ENCODE measurements at regions not wholly inside any gene's neighbourhood (a gene's known extent, or its start where the extent isn't known, plus 50 kb on each side); places are given as distances from the start of the nearest gene placed in this dataset.

DNA sequence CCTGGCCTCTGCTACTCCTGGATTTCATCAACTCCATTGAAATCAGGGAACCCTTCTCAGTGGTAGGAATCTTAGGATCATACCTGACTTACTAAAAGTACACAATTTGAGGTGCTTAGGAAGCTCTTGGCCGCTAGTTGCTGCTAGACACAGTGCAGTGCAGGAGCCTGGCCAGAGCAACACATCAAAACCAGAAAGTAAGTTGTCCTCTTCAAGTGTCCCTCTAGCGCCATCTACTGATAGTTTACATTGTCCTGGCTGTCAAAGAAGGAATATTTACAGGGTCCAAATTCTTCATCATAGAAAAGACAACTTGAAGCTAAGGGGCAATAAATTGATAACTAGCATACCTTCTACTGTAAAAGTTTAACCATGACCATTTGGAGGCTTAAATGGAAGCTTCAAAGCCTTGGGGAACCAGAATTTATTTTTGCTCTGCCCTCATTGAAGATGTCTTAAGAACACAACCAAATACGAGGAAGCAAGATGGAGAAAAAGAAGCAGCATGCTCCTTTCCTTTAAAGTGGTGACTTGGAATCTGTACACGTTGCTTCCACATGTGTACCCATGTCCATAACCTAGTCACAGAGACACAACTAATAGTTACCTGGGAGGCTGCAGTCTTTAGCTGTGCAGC is 889.1 kb upstream of the GCFC2 start:
- H3K27ac ChIP-seq (ENCODE audit: low read depth, low read length): no peak overlapping the region
- H3K9ac ChIP-seq (ENCODE audit: low read length): no peak overlapping the region
- no peaks in the 10 kb centered on the region for H3K9me3 ChIP-seq (ENCODE audit: insufficient read depth, low read length)
- no peaks in the 10 kb centered on the region for H3K79me2 ChIP-seq (ENCODE audit: insufficient read depth, low read length)
- no peaks in the 10 kb centered on the region for H3K36me3 ChIP-seq (ENCODE audit: low read length)
- no peaks in the 10 kb centered on the region for H4K20me1 ChIP-seq (ENCODE audit: low read depth, low read length)
- no peak overlapping the region for H3K4me3 ChIP-seq (ENCODE audit: insufficient read depth, low read length, poor library complexity, severe bottlenecking)
- no peaks in the 10 kb centered on the region for H3K9me2 ChIP-seq (replicated peaks; ENCODE audit: insufficient read depth, low read length)
- H2AFZ ChIP-seq (ENCODE audit: low read depth, low read length, severe bottlenecking): no peak overlapping the region
- no peaks in the 10 kb centered on the region for H3F3A ChIP-seq (ENCODE audit: insufficient read depth)
- H3K27me3 ChIP-seq (ENCODE audit: low read length): no peaks in the 10 kb centered on the region
- TF ChIP-seq, protein P1, sequence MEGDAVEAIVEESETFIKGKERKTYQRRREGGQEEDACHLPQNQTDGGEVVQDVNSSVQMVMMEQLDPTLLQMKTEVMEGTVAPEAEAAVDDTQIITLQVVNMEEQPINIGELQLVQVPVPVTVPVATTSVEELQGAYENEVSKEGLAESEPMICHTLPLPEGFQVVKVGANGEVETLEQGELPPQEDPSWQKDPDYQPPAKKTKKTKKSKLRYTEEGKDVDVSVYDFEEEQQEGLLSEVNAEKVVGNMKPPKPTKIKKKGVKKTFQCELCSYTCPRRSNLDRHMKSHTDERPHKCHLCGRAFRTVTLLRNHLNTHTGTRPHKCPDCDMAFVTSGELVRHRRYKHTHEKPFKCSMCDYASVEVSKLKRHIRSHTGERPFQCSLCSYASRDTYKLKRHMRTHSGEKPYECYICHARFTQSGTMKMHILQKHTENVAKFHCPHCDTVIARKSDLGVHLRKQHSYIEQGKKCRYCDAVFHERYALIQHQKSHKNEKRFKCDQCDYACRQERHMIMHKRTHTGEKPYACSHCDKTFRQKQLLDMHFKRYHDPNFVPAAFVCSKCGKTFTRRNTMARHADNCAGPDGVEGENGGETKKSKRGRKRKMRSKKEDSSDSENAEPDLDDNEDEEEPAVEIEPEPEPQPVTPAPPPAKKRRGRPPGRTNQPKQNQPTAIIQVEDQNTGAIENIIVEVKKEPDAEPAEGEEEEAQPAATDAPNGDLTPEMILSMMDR (IDR thresholded peaks at IDR 0.05; ENCODE audit: insufficient read depth, low read length, poor library complexity, severe bottlenecking): peak; percentile 93
- TF ChIP-seq EZH2phosphoT487 (conservative IDR thresholded peaks at IDR 0.05; ENCODE audit: low read length): no peak
- no peak overlapping the region for H3K4me2 ChIP-seq (ENCODE audit: low read depth, low read length, poor library complexity, severe bottlenecking)

DNA sequence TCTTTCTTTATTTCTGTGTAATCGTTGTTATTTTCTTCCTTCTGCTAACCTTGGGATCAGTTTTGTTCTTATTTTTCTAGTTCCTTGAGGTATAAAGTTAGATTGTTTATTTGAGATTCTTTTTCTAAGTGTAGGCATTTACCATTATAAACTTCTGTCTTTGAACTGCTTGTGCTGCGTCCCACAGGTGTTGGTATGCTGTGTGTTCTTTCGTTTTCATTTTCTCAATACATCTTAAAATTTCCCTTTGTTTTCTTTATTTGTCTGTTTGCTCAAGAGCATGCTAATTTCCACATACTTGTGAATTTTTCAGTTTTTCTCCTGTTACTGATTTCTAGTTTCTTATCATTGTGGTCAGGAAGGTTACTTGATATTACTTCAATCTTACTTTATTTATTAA is 873.8 kb upstream of the GCFC2 start:
- Histone ChIP-seq H3K4me3 (ENCODE audit: insufficient read depth, low read length, poor library complexity, severe bottlenecking) (no peak overlapping the region), H3K79me2 (ENCODE audit: insufficient read depth, low read length) (no peaks in the 10 kb centered on the region), H3K9me2 (replicated peaks; ENCODE audit: insufficient read depth, low read length) (no peaks in the 10 kb centered on the region), H3K4me2 (ENCODE audit: low read depth, low read length, poor library complexity, severe bottlenecking) (no peak overlapping the region), H3K36me3 (ENCODE audit: low read length) (no peaks in the 10 kb centered on the region), H4K20me1 (ENCODE audit: low read depth, low read length) (no peaks in the 10 kb centered on the region), H2AFZ (ENCODE audit: low read depth, low read length, severe bottlenecking) (no peak overlapping the region), H3K27me3 (ENCODE audit: low read length) (no peaks in the 10 kb centered on the region), H3K9me3 (ENCODE audit: insufficient read depth, low read length) (no peaks in the 10 kb centered on the region), H3K27ac (ENCODE audit: low read depth, low read length) (no peak overlapping the region), H3K9ac (ENCODE audit: low read length) (no peak overlapping the region), H3F3A (ENCODE audit: insufficient read depth) (no peaks in the 10 kb centered on the region)
- TF ChIP-seq, protein P1 (IDR thresholded peaks at IDR 0.05; ENCODE audit: insufficient read depth, low read length, poor library complexity, severe bottlenecking): no peak
- no peak for TF ChIP-seq EZH2phosphoT487 (conservative IDR thresholded peaks at IDR 0.05; ENCODE audit: low read length)

- Histone ChIP-seq H3K27me3 (ENCODE audit: low read length) (no peaks in the 10 kb centered on the region), H3K36me3 (ENCODE audit: low read length) (no peaks in the 10 kb centered on the region), H3K27ac (ENCODE audit: low read depth, low read length) (no peak overlapping the region), H3K4me2 (ENCODE audit: low read depth, low read length, poor library complexity, severe bottlenecking) (no peak overlapping the region), H2AFZ (ENCODE audit: low read depth, low read length, severe bottlenecking) (no peak overlapping the region), H3K9me2 (replicated peaks; ENCODE audit: insufficient read depth, low read length) (no peaks in the 10 kb centered on the region), H3F3A (ENCODE audit: insufficient read depth) (no peaks in the 10 kb centered on the region), H3K9me3 (ENCODE audit: insufficient read depth, low read length) (no peaks in the 10 kb centered on the region), H3K9ac (ENCODE audit: low read length) (no peak overlapping the region), H4K20me1 (ENCODE audit: low read depth, low read length) (no peaks in the 10 kb centered on the region), H3K79me2 (ENCODE audit: insufficient read depth, low read length) (no peaks in the 10 kb centered on the region), H3K4me3 (ENCODE audit: insufficient read depth, low read length, poor library complexity, severe bottlenecking) (no peak overlapping the region)
- TF ChIP-seq EZH2phosphoT487 (conservative IDR thresholded peaks at IDR 0.05; ENCODE audit: low read length): no peak
- TF ChIP-seq, protein P1 (IDR thresholded peaks at IDR 0.05; ENCODE audit: insufficient read depth, low read length, poor library complexity, severe bottlenecking): no peak
Measured at GRCh38 chr2:76579911-76580310, 869.2 kb upstream of the GCFC2 start.
